Forelimb muscle (tissue), 1 donor: ENCODE measurements at regions not wholly inside any gene's neighbourhood (a gene's known extent, or its start where the extent isn't known, plus 50 kb on each side); places are given as distances from the start of the nearest gene placed in this dataset.

ENCODE experiments used
- DNase-seq: peaks from one replicate; pipeline ENCODE4 v3.0.0-alpha.2; 2013; ENCODE audit warnings: low read depth

GRCh38 chr2:42957861-42958301 lies 165.5 kb upstream of the HAAO start:
- DNase-seq: no peak

DNA sequence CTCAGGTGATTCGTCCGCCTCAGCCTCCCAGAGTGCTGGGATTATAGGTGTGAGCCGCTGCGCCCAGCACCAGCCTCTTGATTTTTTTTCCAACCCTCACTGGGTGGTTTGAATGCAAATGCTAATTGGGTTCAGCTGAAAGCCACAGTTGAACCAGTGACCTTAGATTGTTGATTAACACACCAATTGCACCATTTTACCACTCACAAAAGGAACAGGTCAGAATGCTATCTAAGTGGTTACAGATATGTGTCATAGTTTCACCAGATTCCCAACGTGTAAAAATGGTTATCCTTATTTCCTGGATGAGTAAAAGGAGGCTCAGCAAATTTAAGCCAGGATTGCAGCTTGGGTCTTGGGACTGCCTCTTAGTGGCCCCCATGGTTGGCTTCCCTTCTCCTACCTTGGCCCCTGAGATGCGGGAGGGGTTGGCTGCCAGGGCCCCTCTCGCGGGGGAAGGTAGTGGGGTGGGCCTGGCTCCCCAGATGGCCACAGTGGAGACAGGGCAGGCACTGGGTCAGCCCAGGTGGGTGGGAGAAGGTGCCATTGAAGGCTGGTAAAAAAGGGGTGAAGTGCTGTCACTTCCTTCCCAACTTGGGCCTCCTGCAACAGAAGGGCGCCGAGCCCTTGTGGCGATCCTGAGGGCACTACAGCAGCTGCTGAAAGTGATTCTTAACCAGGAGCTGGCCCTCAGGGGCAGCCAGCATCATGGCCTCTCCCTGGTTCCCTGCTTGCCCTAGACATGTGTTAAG lies 164.9 kb upstream of the HAAO start:
- DNase-seq: no peak

- no peak for DNase-seq
Observed at GRCh38 chr2:42954227-42954962, 162.0 kb upstream of the HAAO start.

- DNase-seq: no peak
Observed at GRCh38 chr2:42953216-42953615, 160.8 kb upstream of the HAAO start.

DNA sequence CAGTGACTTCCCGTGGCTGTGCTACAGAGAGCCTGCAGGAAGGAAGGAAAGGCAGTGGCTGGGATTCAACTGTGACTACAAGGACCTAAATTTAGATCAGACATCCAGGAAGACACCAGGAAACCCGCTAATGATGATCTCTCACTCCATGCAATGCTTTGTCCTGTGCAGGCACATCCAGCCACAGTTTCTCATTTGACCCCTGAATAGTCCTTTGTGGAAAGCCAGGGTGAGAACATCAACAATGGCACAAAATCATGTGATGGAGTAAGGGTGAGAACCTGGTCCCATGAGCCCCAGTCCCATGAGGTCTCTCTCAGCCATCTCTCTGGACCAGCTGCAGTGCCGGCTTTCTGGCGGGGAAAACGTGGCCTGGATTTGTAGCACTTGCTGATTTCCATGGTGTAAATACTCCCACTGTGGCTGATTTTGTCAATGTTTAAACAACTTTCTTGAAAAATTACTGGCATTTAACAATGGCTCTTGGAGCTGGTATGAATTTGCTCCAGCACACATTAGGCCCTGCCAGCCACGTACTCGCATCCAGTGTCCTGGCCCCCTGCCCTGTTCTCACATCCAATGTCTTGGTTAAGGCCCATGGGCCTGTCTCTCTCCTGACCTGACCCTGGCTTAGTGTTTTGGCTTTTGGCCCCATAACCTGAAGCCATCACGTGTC lies 159.0 kb upstream of the HAAO start:
- no peak for DNase-seq

- no peak for DNase-seq
Observed at GRCh38 chr2:42949125-42949524, 156.7 kb upstream of the HAAO start.

GRCh38 chr2:42947809-42948600 lies 155.6 kb upstream of the HAAO start:
- no peak for DNase-seq

DNA sequence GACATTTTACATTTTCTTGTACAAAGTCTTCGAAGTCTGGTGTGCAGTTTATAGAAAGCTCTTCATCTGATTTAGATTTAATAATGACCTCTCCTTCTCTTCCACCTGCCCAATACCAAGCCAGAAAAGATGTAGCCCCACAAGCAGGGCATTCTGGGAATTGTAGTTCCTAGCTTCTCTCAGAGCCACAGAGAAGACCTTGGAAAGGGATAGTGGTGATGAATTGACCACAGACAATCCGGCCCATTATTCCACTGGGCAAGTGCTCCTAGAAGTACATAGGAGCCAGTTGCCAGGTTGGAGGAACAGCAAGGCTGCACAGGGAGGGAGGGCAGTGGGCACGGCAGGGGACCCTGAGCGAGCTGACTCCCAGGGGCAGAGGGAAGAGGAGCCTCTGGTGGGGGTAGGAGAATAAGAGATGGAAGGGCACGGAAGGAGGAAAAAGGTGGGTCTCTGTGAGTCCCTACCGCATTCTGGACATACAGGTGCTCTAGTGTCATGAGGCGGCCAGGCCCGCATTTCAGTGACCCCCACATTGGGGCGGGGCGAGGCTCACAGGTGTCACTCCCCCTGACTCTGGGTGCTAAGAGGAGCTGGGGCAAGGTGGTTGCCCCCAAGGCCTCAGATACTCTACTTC lies 152.5 kb upstream of the HAAO start:
- DNase-seq: no peak

- no peak for DNase-seq
Observed at GRCh38 chr2:42942990-42943493, 150.7 kb upstream of the HAAO start.

- DNase-seq: no peak
Observed at GRCh38 chr2:42942214-42942989, 150.0 kb upstream of the HAAO start.

DNA sequence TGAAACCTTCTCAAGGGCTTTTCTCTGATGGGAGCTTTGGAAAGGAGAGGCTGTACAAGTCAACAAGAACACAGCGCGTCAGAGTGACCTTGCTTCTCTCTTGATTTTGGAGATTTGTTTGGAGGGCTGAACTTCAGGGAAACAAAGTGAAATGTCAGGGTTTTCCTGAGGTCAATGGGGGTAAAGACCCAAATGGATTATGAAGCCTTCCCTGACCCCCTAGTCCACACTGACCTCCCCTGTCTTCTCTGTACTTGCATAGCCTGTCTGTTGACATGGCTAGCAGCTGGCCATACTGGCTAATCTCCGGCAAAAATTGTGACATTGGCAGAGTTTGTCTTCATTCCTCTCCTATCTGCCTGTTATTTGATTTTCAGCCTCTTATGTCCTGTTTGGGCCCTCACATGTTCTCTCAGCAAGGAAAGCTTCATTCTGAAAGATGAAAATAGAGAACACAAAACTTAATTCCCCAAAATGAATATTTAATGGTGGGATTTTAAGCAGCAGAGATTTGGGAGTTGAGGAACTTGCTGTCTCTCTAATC lies 149.3 kb upstream of the HAAO start:
- no peak for DNase-seq

GRCh38 chr2:42939411-42940206 lies 147.2 kb upstream of the HAAO start:
- DNase-seq: no peak

- no peak for DNase-seq
Observed at GRCh38 chr2:42938671-42939370, 146.4 kb upstream of the HAAO start.

- no peak for DNase-seq
Observed at GRCh38 chr2:42937171-42937875, 144.9 kb upstream of the HAAO start.

GRCh38 chr2:42935692-42936671 lies 143.6 kb upstream of the HAAO start:
- DNase-seq: no peak

DNA sequence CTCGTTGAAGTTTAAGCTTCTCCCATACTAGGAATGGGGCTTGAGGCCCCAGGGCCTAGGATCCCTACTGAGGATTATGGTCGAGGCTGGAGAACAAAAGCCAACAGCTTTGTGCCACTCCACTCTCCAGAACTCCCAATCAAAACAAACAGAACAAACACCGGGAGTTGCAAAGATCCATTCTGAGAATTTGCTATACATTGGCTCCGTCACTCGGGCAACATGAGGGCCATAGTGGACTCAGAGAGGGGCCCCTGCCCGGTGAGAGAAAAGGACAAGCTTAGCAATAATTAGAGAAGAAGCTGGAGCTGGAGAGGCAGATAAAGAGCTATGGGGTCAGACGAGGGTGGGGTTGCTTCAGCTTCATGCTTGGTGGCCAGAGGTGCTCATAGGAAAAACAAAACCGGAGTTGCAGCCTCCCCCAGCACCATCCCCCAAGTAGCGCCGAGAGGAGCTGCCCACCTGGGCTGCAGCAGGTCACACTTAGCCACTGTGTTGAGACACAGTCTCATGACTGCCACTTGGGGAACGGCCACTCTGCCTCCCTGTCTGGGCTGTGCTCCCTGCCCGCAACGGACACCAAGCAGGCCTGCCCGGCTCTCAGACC lies 142.3 kb upstream of the HAAO start:
- no peak for DNase-seq
